GM18502 (cell line): ENCODE measurements at regions not wholly inside any gene's neighbourhood (a gene's known extent, or its start where the extent isn't known, plus 50 kb on each side); places are given as distances from the start of the nearest gene placed in this dataset.
A peak's percentile ranks its signal among the peaks of the same experiment; 100 is the strongest.
"Not testable (repeated sequence)": the region's sequence is repeated elsewhere in the genome, so short reads cannot be mapped to it uniquely, and the experiment has no call there.

Experiments used
- ATAC-seq: cut with Tn5 transposase; IDR thresholded peaks from one replicate; pipeline ENCODE4 v1.9.1; 2021; ENCODE audit warnings: mild to moderate bottlenecking; ENCODE audit not compliant: unreplicated experiment, poor library complexity

- ATAC-seq = no peak
These were observed 56.0 kb upstream of the LRPPRC start for GRCh38 chr2:44051593-44052347.

- ATAC-seq = no peak
These were observed 56.8 kb upstream of the LRPPRC start for GRCh38 chr2:44052584-44052983.

GRCh38 chr2:44053052-44053451, 57.3 kb upstream of the LRPPRC start:
- no peak for ATAC-seq

DNA sequence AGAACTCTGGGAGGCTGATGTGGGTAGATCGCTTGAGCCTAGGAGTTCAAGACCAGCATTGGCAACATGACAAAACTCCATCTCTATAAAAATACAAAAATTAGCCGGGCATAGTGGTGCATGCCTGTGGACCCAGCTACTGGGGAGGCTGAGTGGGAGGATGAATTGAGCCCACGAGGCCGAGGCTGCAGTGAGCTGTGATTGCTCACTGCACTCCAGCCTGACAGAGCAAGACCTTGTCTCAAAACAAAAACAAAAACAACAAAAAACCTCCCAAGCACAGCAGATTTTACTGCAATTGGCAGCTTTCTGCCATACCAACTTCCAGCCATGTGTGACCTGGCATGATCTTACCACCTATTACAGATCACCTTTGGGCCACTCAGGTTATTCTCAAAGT, 57.7 kb upstream of the LRPPRC start:
- no peak for ATAC-seq

- ATAC-seq = no peak
These were observed 59.4 kb upstream of the LRPPRC start for GRCh38 chr2:44055229-44055628.

DNA sequence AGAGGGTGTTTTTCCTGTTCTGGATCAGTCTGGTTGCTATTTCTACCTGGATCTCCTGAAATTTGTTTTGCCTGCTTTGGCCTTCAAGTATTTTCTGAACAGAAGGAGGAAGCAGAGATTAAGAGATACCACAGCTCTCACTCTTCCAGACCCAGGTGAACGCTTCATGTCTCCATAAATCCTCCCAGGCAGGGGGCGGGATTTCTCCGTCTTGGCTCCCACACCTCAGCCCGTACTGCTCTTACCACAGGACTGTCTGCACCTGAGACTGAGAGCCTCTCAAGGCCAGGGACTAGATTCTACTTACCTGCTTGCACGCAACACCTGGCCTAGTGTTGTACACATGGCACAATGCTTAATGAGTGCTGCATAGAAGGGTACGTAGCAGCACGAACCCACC, 59.9 kb upstream of the LRPPRC start:
- no peak for ATAC-seq

GRCh38 chr2:44056947-44057346, 61.2 kb upstream of the LRPPRC start:
- ATAC-seq = no peak

DNA sequence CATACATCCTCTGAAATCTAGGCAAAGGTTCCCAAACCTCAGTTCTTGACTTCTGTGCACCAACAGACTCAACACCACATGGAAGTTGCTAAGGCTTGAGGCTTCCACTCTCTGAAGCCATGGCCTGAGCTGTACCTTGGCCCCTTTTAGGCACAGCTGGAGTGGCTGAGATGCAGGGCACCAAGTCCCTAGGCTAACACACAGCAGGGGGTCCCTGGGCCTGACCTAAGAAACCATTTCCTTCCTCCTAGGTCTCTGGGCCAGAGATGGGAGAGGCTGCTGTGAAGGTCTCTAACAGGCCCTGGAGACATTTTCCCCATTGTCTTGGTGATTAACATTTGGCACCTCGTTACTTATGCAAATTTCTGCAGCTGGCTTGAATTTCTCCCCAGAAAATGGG, 64.5 kb upstream of the LRPPRC start:
- ATAC-seq = not testable (repeated sequence)

DNA sequence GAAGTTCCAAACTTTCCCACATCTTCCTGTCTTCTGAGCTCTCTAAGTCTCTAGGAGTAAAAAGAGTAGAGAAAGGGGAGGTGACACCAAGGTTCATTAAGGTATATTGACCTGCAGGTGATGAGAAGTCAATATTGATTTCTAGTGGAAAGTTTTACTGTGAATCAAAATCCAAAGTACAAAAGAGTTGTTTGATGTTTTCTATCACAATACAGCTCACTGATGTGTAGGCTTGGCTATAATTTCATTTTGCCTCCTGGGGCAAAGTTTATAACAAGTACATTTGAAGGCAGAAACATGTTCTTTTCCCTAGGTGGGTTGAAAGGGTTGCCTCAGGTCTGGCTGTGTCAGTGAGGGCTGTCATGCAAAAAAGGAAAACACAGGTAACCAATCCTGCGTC, 65.2 kb upstream of the LRPPRC start:
- ATAC-seq = no peak

GRCh38 chr2:44061469-44061868, 65.7 kb upstream of the LRPPRC start:
- no peak for ATAC-seq

DNA sequence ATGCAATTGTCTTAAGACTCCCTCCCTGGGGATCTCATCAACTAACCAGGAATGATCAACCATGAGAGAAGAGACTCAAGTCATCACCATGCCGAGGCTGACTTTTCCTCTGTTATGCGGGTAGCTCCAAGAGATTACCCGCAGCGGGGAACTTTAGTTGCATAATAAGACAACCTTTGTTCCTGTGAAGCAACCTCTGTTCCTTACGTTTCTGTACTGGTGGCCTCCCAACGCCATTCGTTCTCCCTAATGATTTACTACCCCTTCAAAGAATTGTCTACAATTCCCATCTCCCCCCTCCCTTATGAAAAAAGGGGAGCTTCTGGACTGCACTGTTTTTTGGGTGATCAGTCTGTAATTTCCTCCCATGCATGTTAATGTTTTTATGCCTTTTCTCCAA, 66.1 kb upstream of the LRPPRC start:
- no peak for ATAC-seq

- ATAC-seq = no peak
These were observed 67.2 kb upstream of the LRPPRC start for GRCh38 chr2:44063033-44063432.

DNA sequence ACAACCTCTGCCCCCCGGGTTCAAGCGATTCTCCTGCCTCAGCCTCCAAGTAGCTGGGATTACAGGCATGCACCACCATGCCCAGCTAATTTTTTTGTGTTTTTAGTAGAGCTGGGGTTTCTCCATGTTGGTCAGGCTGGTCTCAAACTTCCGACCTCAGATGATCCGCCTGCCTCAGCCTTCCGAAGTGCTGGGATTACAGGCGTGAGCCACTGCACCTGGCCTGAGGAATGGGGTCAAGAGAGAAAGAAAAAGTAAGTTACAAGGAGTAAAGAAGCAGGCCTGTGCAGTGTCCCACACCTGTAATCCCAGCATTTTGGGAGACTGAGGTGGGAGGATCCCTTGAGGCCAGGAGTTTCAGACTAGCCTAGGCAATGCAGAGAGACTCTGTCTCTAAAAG, 68.5 kb upstream of the LRPPRC start:
- ATAC-seq = not testable (repeated sequence)

DNA sequence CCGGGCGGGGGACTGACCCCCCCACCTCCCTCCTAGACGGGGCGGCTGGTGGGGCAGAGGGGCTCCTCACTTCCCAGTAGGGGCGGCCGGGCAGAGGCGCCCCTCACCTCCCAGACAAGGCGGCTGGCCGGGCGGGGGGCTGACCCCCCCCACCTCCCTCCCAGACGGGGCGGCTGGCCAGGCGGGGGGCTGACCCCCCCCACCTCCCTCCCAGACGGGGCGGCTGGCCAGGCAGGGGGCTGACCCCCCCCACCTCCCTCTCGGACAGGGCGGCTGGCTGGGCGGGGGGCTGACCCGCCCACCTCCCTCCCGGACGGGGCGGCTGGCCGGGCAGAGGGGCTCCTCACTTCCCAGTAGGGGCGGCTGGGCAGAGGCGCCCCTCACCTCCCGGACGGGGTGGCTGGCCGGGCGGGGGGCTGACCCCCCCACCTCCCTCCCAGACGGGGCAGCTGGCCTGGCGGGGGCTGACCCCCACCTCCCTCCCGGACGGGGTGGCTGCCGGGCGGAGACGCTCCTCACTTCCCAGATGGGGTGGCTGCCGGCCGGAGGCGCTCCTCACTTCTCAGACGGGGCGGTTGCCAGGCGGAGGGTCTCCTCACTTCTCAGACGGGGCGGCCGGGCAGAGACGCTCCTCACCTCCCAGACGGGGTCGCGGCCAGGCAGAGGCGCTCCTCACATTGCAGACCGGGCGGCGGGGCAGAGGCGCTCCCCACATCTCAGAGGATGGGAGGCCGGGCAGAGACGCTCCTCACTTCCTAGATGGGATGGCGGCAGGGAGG, 71.4 kb upstream of the LRPPRC start:
- ATAC-seq = not testable (repeated sequence)

DNA sequence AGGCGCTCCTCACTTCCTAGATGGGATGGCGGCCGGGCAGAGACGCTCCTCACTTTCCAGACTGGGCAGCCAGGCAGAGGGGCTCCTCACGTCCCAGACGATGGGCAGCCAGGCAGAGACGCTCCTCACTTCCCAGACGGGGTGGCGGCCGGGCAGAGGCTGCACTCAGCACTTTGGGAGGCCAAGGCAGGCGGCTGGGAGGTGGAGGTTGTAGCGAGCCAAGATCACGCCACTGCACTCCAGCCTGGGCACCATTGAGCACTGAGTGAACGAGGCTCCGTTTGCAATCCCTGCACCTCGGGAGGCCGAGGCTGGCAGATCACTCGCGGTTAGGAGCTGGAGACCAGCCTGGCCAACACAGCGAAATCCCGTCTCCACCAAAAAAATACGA, 72.0 kb upstream of the LRPPRC start:
- ATAC-seq = not testable (repeated sequence)

GRCh38 chr2:44071454-44072046, 75.8 kb upstream of the LRPPRC start:
- ATAC-seq = peak; percentile 40

DNA sequence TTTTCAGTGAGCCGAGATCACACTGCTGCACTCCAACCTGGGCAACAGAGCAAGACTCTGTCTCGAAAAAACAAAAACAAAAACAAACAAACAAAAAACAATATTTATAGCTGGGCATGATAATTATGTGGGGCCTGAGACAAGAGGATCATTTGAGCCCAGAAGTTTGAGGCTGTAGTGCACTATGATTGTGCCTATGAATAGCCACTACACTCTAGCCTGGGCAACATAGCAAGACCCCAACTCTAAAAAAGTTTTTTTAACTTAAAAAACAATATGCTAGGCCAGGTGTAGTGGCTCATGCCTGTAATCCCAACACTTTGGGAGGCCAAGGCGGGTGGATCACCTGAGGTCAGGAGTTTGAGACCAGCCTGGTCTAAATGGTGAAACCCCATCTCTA, 77.9 kb upstream of the LRPPRC start:
- not testable (repeated sequence) for ATAC-seq

GRCh38 chr2:44074795-44075194, 79.0 kb upstream of the LRPPRC start:
- ATAC-seq = not testable (repeated sequence)

DNA sequence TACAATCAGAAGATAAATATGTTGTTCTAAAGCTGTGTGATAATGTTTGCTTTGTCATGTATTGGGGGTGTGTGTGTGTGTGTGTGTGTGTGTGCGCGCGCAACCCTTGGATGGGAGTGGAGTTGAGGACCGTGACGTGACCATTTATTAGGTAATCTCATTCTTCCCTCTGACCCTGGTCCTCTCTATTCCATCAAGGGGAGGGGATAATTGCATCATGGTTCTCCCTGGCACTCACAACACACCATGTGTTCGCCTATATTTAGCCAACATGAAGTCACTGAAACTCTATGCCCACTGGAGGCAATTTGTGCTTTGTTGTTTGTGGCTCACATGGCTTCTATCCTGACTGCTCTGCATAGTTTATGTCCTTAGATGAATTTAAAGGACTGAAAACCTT, 79.8 kb upstream of the LRPPRC start:
- no peak for ATAC-seq

DNA sequence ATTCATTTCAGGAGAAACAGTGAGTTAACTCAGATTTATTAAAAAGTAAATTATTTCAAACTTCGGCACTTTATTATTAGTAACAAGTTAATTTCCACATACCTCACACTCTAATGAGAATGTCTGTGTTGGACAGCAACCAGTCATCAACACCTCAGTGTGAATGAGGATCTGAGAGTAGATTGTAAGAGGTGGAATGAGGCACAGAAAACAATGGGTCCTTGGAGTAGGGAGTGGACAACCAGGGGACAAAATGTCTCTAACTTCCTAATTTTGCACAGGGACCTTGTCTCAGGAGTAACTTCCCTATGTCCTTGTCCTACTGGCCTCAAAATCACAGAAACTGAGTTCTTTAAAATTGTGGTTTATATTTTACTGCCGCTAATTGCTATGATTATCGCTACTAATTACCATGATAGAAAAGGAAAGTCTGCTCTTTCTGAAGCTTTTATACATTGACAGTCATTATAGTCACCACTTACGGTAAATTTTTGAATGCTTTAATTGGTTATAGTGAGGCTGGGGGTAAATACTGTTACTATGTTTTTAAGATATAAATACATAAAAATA, 82.2 kb upstream of the LRPPRC start:
- ATAC-seq = no peak

DNA sequence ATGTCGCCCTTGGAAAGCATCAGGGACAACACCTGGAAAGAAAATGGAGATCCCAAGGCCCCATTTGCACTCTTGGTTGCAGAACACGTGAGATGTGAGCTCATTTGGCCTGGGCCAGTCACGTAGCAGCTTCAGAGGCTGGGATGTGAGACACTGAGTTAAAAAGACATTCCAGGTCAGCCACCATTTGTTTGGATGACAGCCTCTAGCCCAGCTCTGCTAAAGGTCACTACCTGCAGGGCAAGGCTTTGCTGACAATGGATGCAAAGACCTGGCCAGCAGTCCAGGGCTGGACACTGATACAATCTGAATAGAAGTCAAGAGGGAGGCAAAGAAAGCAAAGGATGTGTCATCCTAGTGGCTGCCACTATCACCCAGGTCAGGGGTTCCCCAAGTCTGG, 83.9 kb upstream of the LRPPRC start:
- no peak for ATAC-seq
